Left lung (tissue), 4 donors: ENCODE measurements at regions not wholly inside any gene's neighbourhood (a gene's known extent, or its start where the extent isn't known, plus 50 kb on each side); places are given as distances from the start of the nearest gene placed in this dataset.

ENCODE experiments used
- ATAC-seq: fragments of 200-7000 bp; cut with Tn5 transposase; one replicate; pipeline ENCODE4 v1.9.1; 2020; ENCODE audit warnings: moderate library complexity
- DNase-seq, 4 donors: peaks; one replicate each; pipeline ENCODE4 v3.0.0-alpha.2; 2013 to 2020
- H3K27ac ChIP-seq, 2 donors: fragments of 200-600 bp; sonication (generic) in 1 of 2; one replicate each; pipeline versions ENCODE4 v1.5.0 to v1.8.0; 2020 to 2021
- H3K27me3 ChIP-seq, 2 donors: fragments of 200-600 bp; sonication (generic) in 1 of 2; one replicate each; pipeline versions ENCODE4 v1.5.0 to v1.8.0; 2020 to 2021
- H3K36me3 ChIP-seq, 2 donors: fragments of 200-600 bp; sonication (generic) in 1 of 2; one replicate each; pipeline versions ENCODE4 v1.5.0 to v1.8.0; 2020 to 2021
- H3K4me1 ChIP-seq, 2 donors: fragments of 200-600 bp; one replicate each; pipeline ENCODE4 v1.8.0; 2021
- H3K4me3 ChIP-seq, 2 donors: fragments of 200-600 bp; sonication (generic) in 1 of 2; one replicate each; pipeline versions ENCODE4 v1.5.0 to v1.8.0; 2020 to 2021; ENCODE audit warnings: mild to moderate bottlenecking in 1 of 2
- H3K9me3 ChIP-seq, 2 donors: fragments of 200-600 bp; sonication (generic) in 1 of 2; one replicate each; pipeline versions ENCODE4 v1.5.0 to v1.8.0; 2020 to 2021
- CTCF ChIP-seq, 2 donors: fragments of 200-600 bp; sonication (generic) in 1 of 2; IDR thresholded peaks; one replicate each; pipeline versions ENCODE4 v1.5.0 to v1.8.0; 2021; ENCODE audit warnings: antibody characterized with exemption in 2 of 2
- intact Hi-C, 2 donors: fragments of 100-400 bp; cut with DNase I; formaldehyde crosslinking; loops; one replicate each; pipeline versions ENCODE4 v1.11.2 to v1.14.2; 2022
- donor health status: DM: no; HTN: yes; CAD: no.
- donor health status: DM: no; HTN: no; CAD: no.

- H3K36me3 ChIP-seq: no peaks in the 10 kb centered on the region
- ATAC-seq (no peak), DNase-seq (peak in 1 of 4 donors; percentile 10)
- intact Hi-C loops: no loop called here
- H3K4me3 ChIP-seq: no peak overlapping the region
- H3K4me1 ChIP-seq: no peaks in the 10 kb centered on the region
- no peak overlapping the region for H3K27ac ChIP-seq
- H3K27me3 ChIP-seq: no peaks in the 10 kb centered on the region
- H3K9me3 ChIP-seq: peaks cover 0 to 3% of the 10 kb centered on the region in 2 donors
- TF ChIP-seq CTCF (IDR thresholded peaks at IDR 0.05): no peak
Observed at GRCh38 chr18:28846958-28847357, 670.0 kb upstream of the CDH2 start.

GRCh38 chr18:28837100-28837499 lies 660.2 kb upstream of the CDH2 start:
- DNase-seq (no peak), ATAC-seq (no peak)
- intact Hi-C loops: no loop called here
- Histone ChIP-seq H3K4me3 (no peak overlapping the region), H3K9me3 (no peaks in the 10 kb centered on the region), H3K27ac (no peak overlapping the region), H3K36me3 (no peaks in the 10 kb centered on the region), H3K27me3 (no peaks in the 10 kb centered on the region), H3K4me1 (no peaks in the 10 kb centered on the region)
- no peak for TF ChIP-seq CTCF (IDR thresholded peaks at IDR 0.05)

- no peaks in the 10 kb centered on the region for H3K4me1 ChIP-seq
- H3K9me3 ChIP-seq: no peaks in the 10 kb centered on the region
- H3K36me3 ChIP-seq: no peaks in the 10 kb centered on the region
- H3K27me3 ChIP-seq: no peaks in the 10 kb centered on the region
- H3K27ac ChIP-seq: no peak overlapping the region
- no peak for DNase-seq
- TF ChIP-seq CTCF (IDR thresholded peaks at IDR 0.05): no peak
- ATAC-seq: no peak
- intact Hi-C loops: no loop called here
- H3K4me3 ChIP-seq: no peak overlapping the region
Observed at GRCh38 chr18:28834889-28835288, 658.0 kb upstream of the CDH2 start.

- intact Hi-C loops: no loop called here
- DNase-seq (no peak), ATAC-seq (no peak)
- H3K4me1 ChIP-seq: no peaks in the 10 kb centered on the region
- no peaks in the 10 kb centered on the region for H3K36me3 ChIP-seq
- no peak for TF ChIP-seq CTCF (IDR thresholded peaks at IDR 0.05)
- no peak overlapping the region for H3K27ac ChIP-seq
- H3K4me3 ChIP-seq: no peak overlapping the region
- H3K9me3 ChIP-seq: no peaks in the 10 kb centered on the region
- no peaks in the 10 kb centered on the region for H3K27me3 ChIP-seq
Observed at GRCh38 chr18:28831908-28832307, 655.0 kb upstream of the CDH2 start.

GRCh38 chr18:28831476-28831875 lies 654.5 kb upstream of the CDH2 start:
- Histone ChIP-seq H3K27me3 (no peaks in the 10 kb centered on the region), H3K4me1 (no peaks in the 10 kb centered on the region), H3K36me3 (no peaks in the 10 kb centered on the region), H3K27ac (no peak overlapping the region), H3K4me3 (no peak overlapping the region), H3K9me3 (no peaks in the 10 kb centered on the region)
- ATAC-seq: no peak
- no peak for DNase-seq
- intact Hi-C loops: no loop called here
- TF ChIP-seq CTCF (IDR thresholded peaks at IDR 0.05): no peak
